ENCODE measurements at regions not wholly inside any gene's neighbourhood (a gene's known extent, or its start where the extent isn't known, plus 50 kb on each side); places are given as distances from the start of the nearest gene placed in this dataset.

DNA sequence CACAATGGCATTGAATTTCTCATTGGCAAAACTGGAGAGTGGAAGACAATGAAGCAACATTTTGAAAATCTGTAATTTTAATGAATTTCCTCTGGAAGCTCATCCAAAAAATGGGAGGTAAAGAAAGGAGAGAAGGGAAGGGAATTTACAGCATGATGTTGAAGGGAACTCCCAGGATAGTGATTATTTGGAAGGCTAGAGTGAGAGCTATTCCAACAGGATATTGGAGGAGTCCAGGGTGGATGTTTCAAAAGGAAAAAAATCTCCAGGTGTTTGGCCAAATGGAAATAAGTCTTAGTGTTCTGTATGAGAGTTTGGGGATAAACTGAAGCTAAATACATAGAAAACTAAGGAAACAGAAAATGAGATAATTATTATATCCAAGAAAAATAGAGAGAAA is 106.2 kb downstream of the IZUMO3 start:
- H3K79me2 ChIP-seq, result no peaks in the 10 kb centered on the region
- H3K9me3 ChIP-seq (ENCODE audit: low read depth), result no peaks in the 10 kb centered on the region
- no peak overlapping the region for H3K4me2 ChIP-seq
- H3K4me3 ChIP-seq, result no peak overlapping the region
- H3K4me1 ChIP-seq (ENCODE audit: insufficient read depth), result no peaks in the 10 kb centered on the region
- H3K27ac ChIP-seq, result no peak overlapping the region
- H2AFZ ChIP-seq, result no peak overlapping the region
- no peaks in the 10 kb centered on the region for H3K27me3 ChIP-seq
- no peaks in the 10 kb centered on the region for H4K20me1 ChIP-seq (ENCODE audit: insufficient read depth, poor library complexity, severe bottlenecking)
- H3K9me2 ChIP-seq (replicated peaks; ENCODE audit: insufficient read depth), result no peaks in the 10 kb centered on the region
- H3K36me3 ChIP-seq (replicated peaks; ENCODE audit: insufficient read depth, low read depth), result no peaks in the 10 kb centered on the region
- DNase-seq (ENCODE audit: low spot score), result no peak
- no peak for TF ChIP-seq EZH2 (IDR thresholded peaks at IDR 0.05; ENCODE audit: borderline replicate concordance)
- TF ChIP-seq, protein P1, sequence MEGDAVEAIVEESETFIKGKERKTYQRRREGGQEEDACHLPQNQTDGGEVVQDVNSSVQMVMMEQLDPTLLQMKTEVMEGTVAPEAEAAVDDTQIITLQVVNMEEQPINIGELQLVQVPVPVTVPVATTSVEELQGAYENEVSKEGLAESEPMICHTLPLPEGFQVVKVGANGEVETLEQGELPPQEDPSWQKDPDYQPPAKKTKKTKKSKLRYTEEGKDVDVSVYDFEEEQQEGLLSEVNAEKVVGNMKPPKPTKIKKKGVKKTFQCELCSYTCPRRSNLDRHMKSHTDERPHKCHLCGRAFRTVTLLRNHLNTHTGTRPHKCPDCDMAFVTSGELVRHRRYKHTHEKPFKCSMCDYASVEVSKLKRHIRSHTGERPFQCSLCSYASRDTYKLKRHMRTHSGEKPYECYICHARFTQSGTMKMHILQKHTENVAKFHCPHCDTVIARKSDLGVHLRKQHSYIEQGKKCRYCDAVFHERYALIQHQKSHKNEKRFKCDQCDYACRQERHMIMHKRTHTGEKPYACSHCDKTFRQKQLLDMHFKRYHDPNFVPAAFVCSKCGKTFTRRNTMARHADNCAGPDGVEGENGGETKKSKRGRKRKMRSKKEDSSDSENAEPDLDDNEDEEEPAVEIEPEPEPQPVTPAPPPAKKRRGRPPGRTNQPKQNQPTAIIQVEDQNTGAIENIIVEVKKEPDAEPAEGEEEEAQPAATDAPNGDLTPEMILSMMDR (IDR thresholded peaks at IDR 0.05; ENCODE audit: poor library complexity), result no peak

- Histone ChIP-seq H3K36me3 (replicated peaks; ENCODE audit: insufficient read depth, low read depth) (no peaks in the 10 kb centered on the region), H4K20me1 (ENCODE audit: insufficient read depth, poor library complexity, severe bottlenecking) (no peaks in the 10 kb centered on the region), H3K4me3 (no peak overlapping the region), H3K9me3 (ENCODE audit: low read depth) (no peaks in the 10 kb centered on the region), H3K9me2 (replicated peaks; ENCODE audit: insufficient read depth) (no peaks in the 10 kb centered on the region), H3K27ac (no peak overlapping the region), H3K4me1 (ENCODE audit: insufficient read depth) (no peaks in the 10 kb centered on the region), H3K79me2 (no peaks in the 10 kb centered on the region), H2AFZ (no peak overlapping the region), H3K27me3 (no peaks in the 10 kb centered on the region), H3K4me2 (no peak overlapping the region)
- no peak for TF ChIP-seq EZH2phosphoT487 (IDR thresholded peaks at IDR 0.05; ENCODE audit: low read depth, severe bottlenecking, unreplicated experiment)
- TF ChIP-seq, protein P1 (IDR thresholded peaks at IDR 0.05; ENCODE audit: poor library complexity), result no peak
- no peak for TF ChIP-seq EZH2 (IDR thresholded peaks at IDR 0.05; ENCODE audit: borderline replicate concordance)
- DNase-seq (ENCODE audit: low spot score), result no peak
- WGBS (ENCODE audit: low lambda C conversion rate, missing lambda C conversion rate), result 88% methylated on average over 3 of the region's 3 CpGs
These were observed 106.8 kb downstream of the IZUMO3 start for GRCh38 chr9:24438876-24439275.

GRCh38 chr9:24436761-24437160 is 108.9 kb downstream of the IZUMO3 start:
- no peak overlapping the region for H3K4me2 ChIP-seq
- no peaks in the 10 kb centered on the region for H3K36me3 ChIP-seq (replicated peaks; ENCODE audit: insufficient read depth, low read depth)
- TF ChIP-seq, protein P1 (IDR thresholded peaks at IDR 0.05; ENCODE audit: poor library complexity), result no peak
- TF ChIP-seq EZH2 (IDR thresholded peaks at IDR 0.05; ENCODE audit: borderline replicate concordance) (no peak), EZH2phosphoT487 (IDR thresholded peaks at IDR 0.05; ENCODE audit: low read depth, severe bottlenecking, unreplicated experiment) (no peak)
- no peak for DNase-seq (ENCODE audit: low spot score)
- H2AFZ ChIP-seq, result no peak overlapping the region
- no peak overlapping the region for H3K27ac ChIP-seq
- H3K4me3 ChIP-seq, result no peak overlapping the region
- H3K27me3 ChIP-seq, result no peaks in the 10 kb centered on the region
- no peaks in the 10 kb centered on the region for H3K79me2 ChIP-seq
- no peaks in the 10 kb centered on the region for H3K9me3 ChIP-seq (ENCODE audit: low read depth)
- H4K20me1 ChIP-seq (ENCODE audit: insufficient read depth, poor library complexity, severe bottlenecking), result no peaks in the 10 kb centered on the region
- WGBS (ENCODE audit: low lambda C conversion rate, missing lambda C conversion rate), result 68% methylated on average over 1 of the region's 1 CpG
- no peaks in the 10 kb centered on the region for H3K9me2 ChIP-seq (replicated peaks; ENCODE audit: insufficient read depth)
- no peaks in the 10 kb centered on the region for H3K4me1 ChIP-seq (ENCODE audit: insufficient read depth)

- Histone ChIP-seq H3K27me3 (no peaks in the 10 kb centered on the region), H3K36me3 (replicated peaks; ENCODE audit: insufficient read depth, low read depth) (no peaks in the 10 kb centered on the region), H3K79me2 (no peaks in the 10 kb centered on the region), H3K9me3 (ENCODE audit: low read depth) (no peaks in the 10 kb centered on the region), H3K27ac (no peak overlapping the region), H3K4me3 (no peak overlapping the region), H3K4me2 (no peak overlapping the region), H4K20me1 (ENCODE audit: insufficient read depth, poor library complexity, severe bottlenecking) (no peaks in the 10 kb centered on the region), H2AFZ (no peak overlapping the region), H3K4me1 (ENCODE audit: insufficient read depth) (no peaks in the 10 kb centered on the region), H3K9me2 (replicated peaks; ENCODE audit: insufficient read depth) (no peaks in the 10 kb centered on the region)
- WGBS (ENCODE audit: low lambda C conversion rate, missing lambda C conversion rate), result 77% methylated on average over 1 of the region's 1 CpG
- no peak for TF ChIP-seq EZH2 (IDR thresholded peaks at IDR 0.05; ENCODE audit: borderline replicate concordance)
- no peak for TF ChIP-seq EZH2phosphoT487 (IDR thresholded peaks at IDR 0.05; ENCODE audit: low read depth, severe bottlenecking, unreplicated experiment)
- TF ChIP-seq, protein P1 (IDR thresholded peaks at IDR 0.05; ENCODE audit: poor library complexity), result no peak
- DNase-seq (ENCODE audit: low spot score), result no peak
These were observed 111.5 kb downstream of the IZUMO3 start for GRCh38 chr9:24434183-24434582.
